MG63 (cell line): ENCODE measurements at regions not wholly inside any gene's neighbourhood (a gene's known extent, or its start where the extent isn't known, plus 50 kb on each side); places are given as distances from the start of the nearest gene placed in this dataset.

Experiments used
- DNase-seq: peaks from one replicate; pipeline ENCODE4 v3.0.0-alpha.2; 2020
- H3K27me3 ChIP-seq: fragments of 250-450 bp; sonication (Bioruptor Pico); 2 replicates; pipeline ENCODE4 v1.5.1; 2020; ENCODE audit warnings: mild to moderate bottlenecking, moderate library complexity
- H3K36me3 ChIP-seq: fragments of 250-450 bp; sonication (Bioruptor Pico); 2 replicates; pipeline ENCODE4 v1.5.1; 2020; ENCODE audit warnings: mild to moderate bottlenecking, moderate library complexity
- H3K4me3 ChIP-seq: fragments of 250-450 bp; sonication (Bioruptor Pico); 2 replicates; pipeline ENCODE4 v1.5.1; 2020; ENCODE audit warnings: mild to moderate bottlenecking, moderate library complexity
- H3K9me3 ChIP-seq: fragments of 250-450 bp; sonication (Bioruptor Pico); 2 replicates; pipeline ENCODE4 v1.5.1; 2020; ENCODE audit warnings: mild to moderate bottlenecking, moderate library complexity

DNA sequence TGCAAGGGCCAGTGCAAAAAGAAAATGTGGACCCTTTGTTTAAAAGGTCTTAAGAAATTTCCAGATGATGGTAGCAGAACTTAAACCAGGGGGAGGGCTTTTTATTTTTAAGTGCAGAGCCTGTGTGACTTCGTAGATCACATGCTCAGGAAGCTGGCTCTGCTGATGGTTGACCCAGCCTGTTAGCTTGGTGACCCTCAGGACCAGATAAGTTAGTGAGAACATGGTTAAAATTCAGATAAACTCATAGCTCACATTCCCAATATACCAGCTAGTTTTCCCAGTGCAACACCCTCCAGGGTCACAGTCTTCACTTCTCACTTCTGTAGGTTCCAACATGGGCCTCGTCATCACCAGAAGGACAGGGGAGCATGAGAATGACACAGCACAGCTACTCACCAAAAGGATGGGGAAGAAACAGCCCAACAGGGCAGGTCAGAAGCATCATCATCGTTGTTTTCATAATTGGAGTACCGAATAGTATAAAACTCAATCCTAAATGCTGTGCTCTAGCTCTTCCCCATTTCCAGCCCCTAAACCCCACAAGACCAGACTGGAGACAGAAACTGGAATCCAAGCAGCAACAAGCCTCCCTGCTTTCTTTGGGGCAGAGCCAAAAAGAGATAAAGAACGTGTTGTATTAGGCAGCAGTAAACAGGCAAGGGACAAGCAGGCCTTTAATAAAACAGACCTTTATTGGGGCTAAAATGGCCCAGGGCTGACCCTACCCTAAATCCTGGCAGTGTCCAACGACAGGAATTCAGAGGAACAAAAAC lies 102.2 kb upstream of the ANKRD1 start:
- Histone ChIP-seq H3K27me3 (no peaks in the 10 kb centered on the region), H3K36me3 (no peaks in the 10 kb centered on the region), H3K4me3 (no peak overlapping the region), H3K9me3 (no peaks in the 10 kb centered on the region)
- DNase-seq, result no peak

DNA sequence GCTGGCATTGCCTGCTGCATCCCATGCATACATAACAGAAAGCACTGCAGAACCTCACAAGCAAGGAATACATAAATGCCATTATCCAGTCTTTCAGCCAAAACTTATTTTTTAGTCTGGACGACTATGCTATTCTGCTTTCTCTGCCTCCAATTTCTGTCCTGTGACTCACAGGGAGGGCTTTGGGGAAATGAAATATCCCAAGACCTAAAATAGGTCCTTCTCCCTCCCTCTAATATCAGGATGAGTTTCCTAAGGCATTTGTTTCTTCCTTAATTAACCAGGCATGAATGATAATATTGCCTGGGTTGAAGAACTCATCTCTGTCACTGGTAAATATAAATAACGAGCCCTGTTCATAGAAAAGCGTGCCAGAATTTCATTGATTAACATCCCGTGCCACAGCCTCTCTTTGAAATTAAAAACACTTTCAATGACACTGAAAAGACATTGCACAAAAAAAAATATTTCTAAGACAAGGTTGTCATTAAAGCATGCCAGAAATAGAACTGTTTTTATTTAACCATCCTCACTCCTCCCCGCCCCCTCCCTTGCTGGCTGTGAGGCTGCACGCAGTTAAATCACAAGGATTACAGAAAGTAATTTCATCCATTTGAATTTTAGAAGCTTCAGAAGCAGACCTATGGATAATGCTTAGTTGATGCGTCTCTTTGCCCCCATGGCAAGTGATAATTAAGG lies 103.0 kb upstream of the ANKRD1 start:
- Histone ChIP-seq H3K9me3 (no peaks in the 10 kb centered on the region), H3K27me3 (no peaks in the 10 kb centered on the region), H3K36me3 (no peaks in the 10 kb centered on the region), H3K4me3 (no peak overlapping the region)
- no peak for DNase-seq

DNA sequence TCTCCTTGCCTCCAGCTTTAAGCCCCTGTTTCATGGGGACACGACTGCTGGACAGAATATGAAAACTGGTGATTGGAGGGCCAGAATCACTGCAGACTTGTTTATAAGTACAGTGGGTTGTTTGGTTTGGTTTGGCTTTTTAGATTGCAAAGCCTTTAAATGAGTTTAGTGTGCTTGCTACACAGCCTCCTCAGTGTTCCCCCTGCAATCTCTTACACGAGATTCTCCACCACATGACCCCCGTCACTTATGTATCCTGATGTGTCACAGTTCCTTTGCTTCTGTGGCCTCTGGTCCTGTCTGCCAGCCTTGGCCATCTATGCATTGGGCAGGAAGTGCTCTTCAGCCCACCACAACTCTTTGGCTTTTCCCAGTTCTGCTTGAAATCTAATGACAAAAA lies 103.7 kb upstream of the ANKRD1 start:
- Histone ChIP-seq H3K36me3 (no peaks in the 10 kb centered on the region), H3K27me3 (no peaks in the 10 kb centered on the region), H3K4me3 (no peak overlapping the region), H3K9me3 (no peaks in the 10 kb centered on the region)
- no peak for DNase-seq

DNA sequence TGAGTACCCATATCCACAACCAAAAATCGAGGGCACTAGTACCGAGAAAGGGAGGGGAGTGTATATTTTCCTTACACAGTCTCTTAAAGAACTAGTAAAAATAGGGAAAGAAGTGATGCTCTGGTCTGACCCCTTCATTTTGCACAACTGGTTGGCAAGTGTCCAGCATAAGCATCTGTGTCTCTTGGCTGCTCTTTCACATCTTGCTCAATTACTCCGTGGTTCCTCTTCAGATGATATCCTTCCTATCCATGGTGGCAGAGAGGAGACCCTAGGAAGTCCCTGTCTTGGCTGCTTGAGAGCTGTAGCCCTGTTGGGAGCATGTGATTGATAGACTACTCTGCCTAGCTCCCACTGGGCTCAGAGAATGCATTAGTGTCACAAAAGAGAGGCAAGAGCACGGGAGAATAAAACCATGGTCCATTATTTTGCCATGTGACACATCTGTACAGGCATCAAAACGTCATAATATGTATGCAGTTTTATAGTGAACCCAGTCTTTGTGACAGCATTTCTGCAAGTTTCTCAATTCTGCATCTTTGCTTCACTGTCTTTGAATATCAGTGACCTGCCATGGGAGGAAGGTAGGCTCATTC lies 111.8 kb upstream of the ANKRD1 start:
- Histone ChIP-seq H3K9me3 (no peaks in the 10 kb centered on the region), H3K36me3 (no peaks in the 10 kb centered on the region), H3K4me3 (no peak overlapping the region), H3K27me3 (no peaks in the 10 kb centered on the region; the same call in 1 of the 2 replicates)
- DNase-seq, result no peak

DNA sequence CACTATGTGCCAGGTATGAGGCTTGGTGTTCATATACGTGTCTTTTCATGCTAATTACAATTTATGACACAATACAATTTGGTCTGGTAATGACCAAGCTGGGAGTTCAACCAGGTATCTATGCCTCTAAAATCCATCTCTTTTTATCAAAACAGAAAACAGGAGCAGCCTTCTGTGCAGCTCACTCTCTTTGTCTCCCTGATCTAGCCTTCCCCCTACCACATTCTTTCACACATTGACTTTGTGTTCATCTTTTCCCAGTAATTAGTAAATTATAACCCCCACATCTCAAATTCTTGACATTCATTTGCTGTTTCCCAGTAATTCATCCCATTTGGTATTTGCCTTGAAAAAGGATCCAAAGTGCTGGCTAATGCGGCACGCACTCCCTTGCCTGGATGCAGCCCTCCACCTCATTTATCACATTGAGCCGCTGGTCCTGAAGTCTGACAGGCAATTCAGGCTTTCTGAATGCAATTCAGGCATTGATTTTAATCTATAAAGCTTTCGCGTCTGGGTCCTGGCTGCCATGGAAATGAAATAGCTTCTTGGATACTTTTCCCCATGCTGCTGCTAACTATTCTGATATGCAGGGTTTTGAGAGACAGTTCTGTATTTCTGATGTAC lies 112.5 kb upstream of the ANKRD1 start:
- DNase-seq, result no peak
- Histone ChIP-seq H3K4me3 (no peak overlapping the region), H3K9me3 (no peaks in the 10 kb centered on the region), H3K27me3 (no peaks in the 10 kb centered on the region; the same call in 1 of the 2 replicates), H3K36me3 (no peaks in the 10 kb centered on the region)

DNA sequence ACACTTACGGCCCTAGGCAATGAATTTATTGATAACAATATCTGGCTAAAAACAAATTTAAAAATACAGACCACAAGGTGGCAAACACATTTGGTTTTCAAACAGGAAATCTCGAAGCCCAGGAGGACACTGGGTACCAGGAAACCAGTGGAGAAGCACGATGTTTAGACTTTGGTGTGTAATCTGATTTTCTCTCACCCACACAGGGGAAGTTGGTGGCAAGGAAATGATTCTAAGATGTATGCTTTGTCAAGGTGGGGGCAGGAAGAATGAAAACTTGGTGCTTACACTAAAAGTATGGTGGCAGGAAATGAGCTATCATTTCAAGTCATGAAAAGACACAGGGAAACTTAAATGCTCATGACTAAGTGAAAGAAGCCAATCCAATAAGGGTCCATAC lies 113.2 kb upstream of the ANKRD1 start:
- H3K27me3 ChIP-seq, result no peaks in the 10 kb centered on the region; the same call in 1 of the 2 replicates
- H3K9me3 ChIP-seq, result no peaks in the 10 kb centered on the region
- H3K4me3 ChIP-seq, result no peak overlapping the region
- H3K36me3 ChIP-seq, result no peaks in the 10 kb centered on the region
- DNase-seq, result no peak

DNA sequence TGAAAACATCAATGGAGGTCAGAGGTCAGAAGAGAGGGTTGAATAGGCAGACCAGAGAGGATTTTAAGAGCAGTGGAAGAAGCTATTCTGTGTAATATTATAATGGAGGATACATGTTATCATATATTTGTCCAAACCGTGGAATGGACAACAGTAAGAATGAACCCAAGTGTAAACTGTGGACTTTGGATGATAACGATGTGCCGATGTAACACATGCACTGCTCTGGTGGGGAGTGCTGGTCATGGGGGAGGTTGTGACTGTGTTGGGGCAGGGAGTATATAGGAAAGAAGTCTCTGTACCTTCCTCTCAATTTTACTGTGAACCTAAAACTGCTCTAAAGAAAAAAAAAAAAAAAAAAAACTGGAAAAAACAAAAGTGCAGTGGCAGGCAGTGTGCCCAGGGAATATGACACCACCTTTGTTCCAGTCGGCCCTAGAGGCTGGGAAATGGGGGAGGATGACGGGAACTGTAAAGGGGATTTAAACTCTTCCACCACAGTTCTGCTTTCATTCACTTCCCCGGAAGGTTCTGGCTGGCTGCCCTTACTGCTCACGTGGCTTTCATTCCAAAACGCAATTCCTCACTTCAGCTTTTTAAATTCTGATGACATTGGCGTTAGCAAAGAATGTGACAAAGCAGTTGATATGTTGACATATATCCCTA lies 113.7 kb upstream of the ANKRD1 start:
- H3K36me3 ChIP-seq, result no peaks in the 10 kb centered on the region
- H3K9me3 ChIP-seq, result no peaks in the 10 kb centered on the region
- H3K27me3 ChIP-seq, result no peaks in the 10 kb centered on the region; the same call in 1 of the 2 replicates
- no peak overlapping the region for H3K4me3 ChIP-seq
- DNase-seq, result peak; percentile 8

DNA sequence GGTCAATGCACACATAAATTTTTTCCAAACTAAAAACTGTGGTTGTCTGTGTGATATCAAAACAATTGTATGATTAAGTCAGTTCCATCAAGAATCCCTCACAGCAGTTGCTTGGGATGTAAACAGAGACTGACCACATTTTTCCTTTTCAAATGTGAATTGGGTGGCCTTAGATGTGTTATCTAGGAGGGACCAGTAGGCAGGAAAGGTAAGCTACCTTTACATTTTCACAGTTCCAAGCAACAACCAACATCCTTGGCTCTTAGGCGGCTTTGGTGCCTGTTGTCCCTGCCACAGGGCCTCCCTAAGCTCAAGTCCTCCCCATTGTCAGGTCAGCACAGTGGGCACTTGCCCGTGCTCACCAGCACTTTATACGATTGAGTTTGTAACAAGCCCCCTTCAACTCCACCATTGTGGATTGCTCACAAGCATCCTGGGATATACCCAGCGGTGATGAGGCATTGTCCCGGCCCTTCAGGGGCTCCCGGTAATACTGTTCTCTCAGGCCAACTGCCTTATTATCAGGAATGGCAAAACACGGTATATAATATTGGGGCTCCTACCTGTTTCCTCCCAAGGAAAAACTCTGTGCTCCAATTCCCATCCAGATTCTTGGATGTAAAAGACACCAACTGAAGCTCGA lies 114.9 kb upstream of the ANKRD1 start:
- H3K4me3 ChIP-seq, result no peak overlapping the region

DNA sequence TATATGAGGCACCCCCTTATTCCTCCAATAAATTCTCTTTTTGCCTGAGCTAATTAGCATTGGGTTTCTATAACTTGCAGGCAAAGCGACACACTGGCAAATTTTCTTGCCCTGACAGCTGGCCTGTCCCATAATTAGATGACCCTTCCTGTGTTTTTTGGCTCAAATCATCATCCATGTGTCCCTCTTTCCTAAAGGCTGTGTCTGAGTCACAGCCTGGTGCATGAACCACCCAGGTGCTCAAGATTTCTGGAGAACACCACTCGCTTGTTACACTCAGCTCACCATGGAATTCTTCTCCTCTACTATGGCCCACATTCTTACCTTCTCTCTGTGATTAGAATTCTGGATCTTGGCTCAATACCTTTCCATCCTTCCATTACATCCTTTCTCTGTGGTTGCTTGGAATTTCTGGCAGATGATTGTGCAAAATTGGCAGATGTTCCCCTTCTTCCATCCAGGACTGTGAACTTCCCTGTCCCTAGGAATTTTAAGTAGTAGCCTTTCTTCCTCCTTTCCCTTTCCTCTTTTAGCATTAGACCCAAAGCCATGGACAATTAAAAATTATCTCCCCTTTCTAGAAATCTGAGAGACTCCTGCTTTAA lies 116.0 kb upstream of the ANKRD1 start:
- no peaks in the 10 kb centered on the region for H3K9me3 ChIP-seq
- H3K27me3 ChIP-seq, result no peaks in the 10 kb centered on the region; the same call in 1 of the 2 replicates
- no peaks in the 10 kb centered on the region for H3K36me3 ChIP-seq
- no peak for DNase-seq
- no peak overlapping the region for H3K4me3 ChIP-seq

More for the DNA sequence above, 114.9 kb upstream of the ANKRD1 start:
- H3K9me3 ChIP-seq, result no peaks in the 10 kb centered on the region
- no peaks in the 10 kb centered on the region; the same call in 1 of the 2 replicates for H3K27me3 ChIP-seq
- DNase-seq, result no peak
- no peaks in the 10 kb centered on the region for H3K36me3 ChIP-seq

DNA sequence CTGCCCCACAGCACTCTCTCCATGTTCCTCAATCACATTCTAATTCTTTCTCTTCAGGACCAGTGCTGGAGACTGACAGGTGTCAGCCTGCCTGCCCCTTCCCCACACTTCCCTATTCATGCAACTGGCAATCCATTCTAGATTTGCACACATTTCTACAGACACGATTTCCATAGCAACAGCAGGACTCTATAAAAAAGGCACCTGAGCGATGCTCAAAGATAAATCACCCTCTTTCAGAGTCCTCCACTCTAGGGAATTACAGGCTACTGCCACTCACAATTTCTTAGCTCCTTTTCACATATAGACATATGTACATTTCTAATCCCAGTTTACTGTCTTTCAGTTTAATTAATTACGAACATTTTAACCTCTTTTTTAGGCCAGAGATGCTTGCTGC lies 118.1 kb upstream of the ANKRD1 start:
- Histone ChIP-seq H3K4me3 (no peak overlapping the region), H3K9me3 (no peaks in the 10 kb centered on the region), H3K27me3 (no peaks in the 10 kb centered on the region), H3K36me3 (no peaks in the 10 kb centered on the region)
- no peak for DNase-seq

DNA sequence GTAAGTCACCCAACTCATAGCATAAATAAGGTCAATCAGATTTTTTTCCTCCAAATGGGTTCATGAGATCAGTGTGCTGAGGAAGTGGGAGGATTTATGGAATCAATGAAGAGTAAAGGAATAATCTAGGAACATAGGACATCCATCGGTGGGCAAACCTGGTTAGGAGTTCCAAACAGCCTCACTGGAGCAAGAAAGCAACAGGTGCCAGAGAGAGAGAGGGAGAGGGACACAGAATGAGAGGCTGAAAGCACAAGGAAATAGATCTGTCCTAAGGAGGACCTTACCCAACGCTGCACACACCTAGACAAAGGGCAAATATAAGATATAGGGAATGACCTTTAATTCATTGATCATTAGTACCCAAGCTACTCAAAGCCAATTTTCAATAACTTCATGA lies 119.5 kb upstream of the ANKRD1 start:
- no peaks in the 10 kb centered on the region for H3K9me3 ChIP-seq
- H3K27me3 ChIP-seq, result no peaks in the 10 kb centered on the region
- H3K36me3 ChIP-seq, result no peaks in the 10 kb centered on the region
- DNase-seq, result no peak
- no peak overlapping the region for H3K4me3 ChIP-seq

DNA sequence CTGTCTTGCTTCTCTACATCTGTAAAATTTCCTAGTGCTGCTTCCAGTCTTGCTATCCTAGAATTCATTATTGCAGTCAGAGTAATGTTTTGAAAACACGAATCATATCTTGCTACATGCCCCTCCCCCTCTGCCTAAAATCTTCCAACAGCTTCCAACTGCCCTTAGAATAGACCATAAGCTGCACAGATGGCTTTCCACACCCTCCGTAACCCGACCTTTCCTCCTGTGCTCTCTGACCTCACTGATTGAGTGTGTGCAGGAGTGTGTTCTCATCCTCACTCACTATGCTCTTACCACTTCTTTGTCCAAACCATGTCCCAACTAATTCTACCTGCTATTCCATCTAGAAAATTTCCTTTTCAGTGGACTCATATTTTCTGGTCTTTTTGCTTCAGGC lies 121.2 kb upstream of the ANKRD1 start:
- no peak for DNase-seq
- H3K4me3 ChIP-seq, result no peak overlapping the region
- no peaks in the 10 kb centered on the region for H3K36me3 ChIP-seq
- H3K9me3 ChIP-seq, result no peaks in the 10 kb centered on the region
- no peaks in the 10 kb centered on the region for H3K27me3 ChIP-seq

DNA sequence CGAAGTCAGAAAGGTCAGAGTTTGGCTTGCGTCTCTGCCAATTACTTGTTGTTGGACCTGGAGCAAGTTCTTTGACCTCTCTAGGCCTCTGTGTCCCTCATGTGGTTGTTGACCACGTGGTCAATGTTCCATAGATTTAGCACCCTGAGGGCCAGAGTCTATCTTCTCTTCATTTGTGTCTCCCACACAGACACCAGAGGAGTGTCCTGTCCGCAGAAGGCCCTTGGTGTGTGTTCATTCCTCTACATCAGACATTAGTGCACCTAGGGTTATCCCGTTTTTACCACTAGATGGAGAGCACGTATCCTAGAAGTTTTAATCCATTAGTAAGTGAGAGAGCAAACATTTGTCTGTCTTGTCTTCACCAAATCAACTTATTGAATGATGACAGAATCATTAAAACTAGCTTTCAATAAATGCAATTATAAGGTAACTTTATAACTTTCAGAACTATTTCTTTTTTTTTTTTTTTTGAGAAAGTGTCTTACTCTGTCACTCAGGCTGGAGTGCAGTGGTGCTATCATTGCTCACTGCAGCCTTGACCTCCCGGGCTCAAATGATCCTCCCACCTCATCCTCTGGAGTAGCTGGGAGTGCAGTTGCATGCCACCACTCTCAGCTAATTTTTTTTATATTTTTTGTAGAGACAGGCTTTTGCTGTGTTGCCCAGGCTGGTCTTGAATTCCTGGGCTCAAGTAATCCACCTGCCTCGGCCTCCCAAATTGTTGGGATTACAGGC lies 122.5 kb upstream of the ANKRD1 start:
- no peaks in the 10 kb centered on the region for H3K36me3 ChIP-seq
- H3K4me3 ChIP-seq, result no peak overlapping the region
- H3K27me3 ChIP-seq, result no peaks in the 10 kb centered on the region
- H3K9me3 ChIP-seq, result no peaks in the 10 kb centered on the region
- no peak for DNase-seq

DNA sequence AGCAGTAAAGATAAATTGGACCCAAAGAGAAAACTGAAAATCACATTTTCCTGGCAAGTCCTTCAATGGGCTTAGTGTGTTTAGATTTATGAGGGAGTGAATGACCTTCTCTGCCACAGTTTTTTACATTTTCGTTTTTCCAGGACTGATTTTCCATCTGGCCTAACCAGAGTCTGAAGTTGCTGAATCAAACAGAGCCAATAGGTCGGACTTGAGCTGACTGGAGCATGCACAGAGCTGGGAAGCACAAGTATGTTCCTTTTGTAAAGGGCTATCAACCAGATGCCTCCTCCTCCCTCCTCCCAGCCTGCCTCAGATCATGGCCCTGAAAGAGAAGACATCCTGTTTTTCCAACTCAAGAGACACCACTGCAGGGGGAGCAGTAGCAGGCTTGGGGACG lies 126.0 kb upstream of the ANKRD1 start:
- no peak for DNase-seq
- Histone ChIP-seq H3K36me3 (no peaks in the 10 kb centered on the region), H3K4me3 (no peak overlapping the region), H3K27me3 (no peaks in the 10 kb centered on the region; the same call in 1 of the 2 replicates), H3K9me3 (no peaks in the 10 kb centered on the region)

DNA sequence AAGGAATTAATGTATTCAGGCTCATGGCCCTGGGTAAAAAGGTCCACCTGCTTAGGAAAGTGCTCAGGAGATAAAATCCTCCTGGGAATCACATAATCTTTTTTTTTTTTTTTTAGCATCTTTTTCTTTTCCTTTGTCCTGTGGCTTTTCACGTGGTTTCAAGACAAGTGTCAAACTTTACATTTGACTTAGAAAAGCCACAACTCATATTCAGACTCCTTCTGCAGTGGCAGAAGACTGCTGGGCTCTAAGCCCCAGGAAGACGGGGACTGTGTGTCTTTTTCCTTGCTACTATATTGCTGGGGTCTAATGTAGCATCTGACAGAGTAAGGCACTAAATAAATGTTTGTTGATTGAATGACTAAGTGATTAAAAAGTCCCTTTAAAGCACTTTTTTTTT lies 127.5 kb upstream of the ANKRD1 start:
- Histone ChIP-seq H3K27me3 (no peaks in the 10 kb centered on the region; the same call in 1 of the 2 replicates), H3K4me3 (no peak overlapping the region), H3K9me3 (no peaks in the 10 kb centered on the region), H3K36me3 (no peaks in the 10 kb centered on the region)
- DNase-seq, result no peak
